ENCODE measurements at regions not wholly inside any gene's neighbourhood (a gene's known extent, or its start where the extent isn't known, plus 50 kb on each side); places are given as distances from the start of the nearest gene placed in this dataset.

DNA sequence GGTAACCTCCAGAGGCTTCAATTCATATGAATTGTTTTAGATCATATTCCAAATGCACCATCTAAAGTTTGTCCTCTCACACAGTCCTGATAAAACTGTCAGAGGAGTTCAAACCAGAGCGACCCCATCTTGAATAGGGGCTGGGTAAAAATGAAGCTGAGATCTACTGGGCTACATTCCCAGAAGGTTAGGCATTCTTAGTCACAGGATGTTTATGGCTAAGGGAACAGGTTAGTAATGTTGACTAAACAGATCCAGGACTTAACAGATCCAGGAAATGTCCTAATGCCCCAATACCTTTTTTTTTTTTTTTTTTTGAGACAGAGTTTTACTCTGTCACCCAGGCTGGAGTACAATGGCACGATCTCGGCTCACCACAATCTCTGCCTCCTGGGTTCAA lies 192.6 kb upstream of the PRDM9 start:
- no peaks in the 10 kb centered on the region for H3K9me3 ChIP-seq (ENCODE audit: control insufficient read depth in 2 of 2, low read length in 2 of 2)
- H3K27ac ChIP-seq (ENCODE audit: low read length): no peak overlapping the region
- no peak overlapping the region for H3K4me3 ChIP-seq (ENCODE audit: low read length in 2 of 2)
- H3K9ac ChIP-seq (ENCODE audit: low read length in 2 of 2): no peak overlapping the region
- no peaks in the 10 kb centered on the region for H3K4me1 ChIP-seq (ENCODE audit: control insufficient read depth, insufficient read depth, low read length)
- no peaks in the 10 kb centered on the region for H3K27me3 ChIP-seq (ENCODE audit: control insufficient read depth in 1 of 2, insufficient read depth in 2 of 2, low read length in 2 of 2)
- H3K36me3 ChIP-seq (ENCODE audit: control insufficient read depth in 2 of 2, insufficient read depth in 2 of 2, low read length in 2 of 2): no peaks in the 10 kb centered on the region

DNA sequence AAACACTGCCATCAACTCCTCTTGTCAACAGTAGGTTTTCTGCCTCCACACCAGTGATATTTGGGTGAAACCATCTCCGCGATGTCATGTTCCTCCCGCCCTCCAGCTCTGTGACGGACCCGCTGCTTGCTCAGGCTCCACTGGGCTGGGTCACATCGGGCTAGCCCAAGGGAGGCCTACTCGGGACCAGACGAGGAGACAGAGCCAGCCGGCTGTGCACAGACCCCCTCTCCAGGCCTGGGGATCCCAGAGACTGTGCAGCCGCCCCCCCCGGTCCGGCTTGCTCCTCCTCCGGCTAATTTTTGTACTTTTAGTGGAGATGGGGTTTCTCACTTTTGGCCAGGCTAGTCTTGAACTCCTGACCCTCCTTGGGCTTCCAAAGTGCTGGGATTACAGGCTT lies 202.4 kb upstream of the PRDM9 start:
- Histone ChIP-seq H3K4me3 (ENCODE audit: low read length in 2 of 2) (no peak overlapping the region), H3K27ac (ENCODE audit: low read length) (no peak overlapping the region), H3K9me3 (ENCODE audit: control insufficient read depth in 2 of 2, low read length in 2 of 2) (no peaks in the 10 kb centered on the region)

DNA sequence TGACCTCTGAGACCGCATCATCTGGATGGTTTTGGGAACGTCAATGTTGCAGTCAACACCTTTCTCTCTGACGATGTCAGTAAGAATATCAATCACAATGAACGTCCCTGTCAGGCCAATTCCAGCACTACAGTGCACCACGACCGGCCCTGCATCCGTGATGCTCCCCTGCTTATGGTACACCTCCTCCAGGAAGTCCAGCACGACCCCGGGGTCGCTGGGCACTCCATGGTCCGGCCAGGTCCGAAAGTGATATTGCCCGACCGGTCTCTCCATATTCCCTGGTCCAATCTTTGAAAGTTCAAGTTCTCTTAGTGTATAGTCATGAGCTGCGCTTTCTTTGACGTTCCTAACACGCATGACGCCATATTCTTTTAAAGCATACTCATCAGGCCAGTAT lies 203.6 kb upstream of the PRDM9 start:
- Histone ChIP-seq H3K4me3 (ENCODE audit: low read length in 2 of 2) (no peak overlapping the region), H3K27ac (ENCODE audit: low read length) (no peak overlapping the region), H3K27me3 (ENCODE audit: control insufficient read depth in 1 of 2, insufficient read depth in 2 of 2, low read length in 2 of 2) (no peaks in the 10 kb centered on the region), H3K9ac (ENCODE audit: low read length in 2 of 2) (no peak overlapping the region), H3K36me3 (ENCODE audit: control insufficient read depth in 2 of 2, insufficient read depth in 2 of 2, low read length in 2 of 2) (no peaks in the 10 kb centered on the region), H3K9me3 (ENCODE audit: control insufficient read depth in 2 of 2, low read length in 2 of 2) (no peaks in the 10 kb centered on the region), H3K4me1 (ENCODE audit: control insufficient read depth, insufficient read depth, low read length) (no peaks in the 10 kb centered on the region)

More for the DNA sequence above, 202.4 kb upstream of the PRDM9 start:
- H3K9ac ChIP-seq (ENCODE audit: low read length in 2 of 2): no peak overlapping the region
- no peaks in the 10 kb centered on the region for H3K4me1 ChIP-seq (ENCODE audit: control insufficient read depth, insufficient read depth, low read length)
- H3K36me3 ChIP-seq (ENCODE audit: control insufficient read depth in 2 of 2, insufficient read depth in 2 of 2, low read length in 2 of 2): no peaks in the 10 kb centered on the region
- no peaks in the 10 kb centered on the region for H3K27me3 ChIP-seq (ENCODE audit: control insufficient read depth in 1 of 2, insufficient read depth in 2 of 2, low read length in 2 of 2)

DNA sequence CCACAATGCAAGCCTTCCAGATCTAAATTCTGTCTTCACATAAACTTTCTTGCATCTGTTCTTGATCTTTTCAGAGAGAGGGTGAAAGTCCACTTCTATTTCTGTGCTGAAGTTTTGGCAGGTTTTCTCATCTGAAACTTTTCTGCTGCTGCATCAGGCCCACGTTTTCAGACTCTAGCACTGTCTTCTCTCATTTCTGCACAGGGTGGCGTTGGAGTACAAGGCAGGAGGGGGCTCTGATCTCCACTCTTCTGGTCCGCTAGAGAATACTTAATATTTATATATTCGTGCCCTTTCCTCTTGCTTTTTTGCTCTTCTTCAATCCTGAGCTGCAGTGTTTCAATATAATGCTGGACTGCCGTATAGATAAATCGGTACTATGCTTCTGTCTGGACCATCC lies 204.0 kb upstream of the PRDM9 start:
- no peak overlapping the region for H3K4me3 ChIP-seq (ENCODE audit: low read length in 2 of 2)
- H3K27me3 ChIP-seq (ENCODE audit: control insufficient read depth in 1 of 2, insufficient read depth in 2 of 2, low read length in 2 of 2): no peaks in the 10 kb centered on the region
- no peaks in the 10 kb centered on the region for H3K4me1 ChIP-seq (ENCODE audit: control insufficient read depth, insufficient read depth, low read length)
- H3K9me3 ChIP-seq (ENCODE audit: control insufficient read depth in 2 of 2, low read length in 2 of 2): no peaks in the 10 kb centered on the region
- no peak overlapping the region for H3K27ac ChIP-seq (ENCODE audit: low read length)
- H3K36me3 ChIP-seq (ENCODE audit: control insufficient read depth in 2 of 2, insufficient read depth in 2 of 2, low read length in 2 of 2): no peaks in the 10 kb centered on the region
- H3K9ac ChIP-seq (ENCODE audit: low read length in 2 of 2): no peak overlapping the region

DNA sequence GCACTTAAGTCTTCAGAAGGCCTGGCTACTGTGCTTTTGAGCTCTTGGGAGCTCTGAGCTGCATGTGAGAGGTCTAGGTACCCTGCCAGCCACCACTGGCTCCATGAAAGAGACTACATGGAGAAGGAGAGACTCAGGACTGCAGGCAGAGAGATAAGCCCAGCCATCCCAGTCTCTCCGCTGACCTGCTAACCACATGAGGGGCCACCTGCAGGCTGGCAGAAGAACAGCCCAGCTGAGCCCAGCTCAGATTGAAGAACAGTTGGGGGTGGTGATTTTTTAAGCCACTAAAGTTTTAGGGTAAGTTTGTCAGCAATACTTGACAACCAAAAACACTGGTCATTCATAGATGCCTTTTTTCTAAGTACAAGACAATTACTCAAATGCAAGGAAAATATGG lies 205.0 kb upstream of the PRDM9 start:
- no peaks in the 10 kb centered on the region for H3K9me3 ChIP-seq (ENCODE audit: control insufficient read depth in 2 of 2, low read length in 2 of 2)
- H3K27ac ChIP-seq (ENCODE audit: low read length): no peak overlapping the region
- H3K36me3 ChIP-seq (ENCODE audit: control insufficient read depth in 2 of 2, insufficient read depth in 2 of 2, low read length in 2 of 2): no peaks in the 10 kb centered on the region
- no peak overlapping the region for H3K9ac ChIP-seq (ENCODE audit: low read length in 2 of 2)
- H3K27me3 ChIP-seq (ENCODE audit: control insufficient read depth in 1 of 2, insufficient read depth in 2 of 2, low read length in 2 of 2): no peaks in the 10 kb centered on the region
- H3K4me3 ChIP-seq (ENCODE audit: low read length in 2 of 2): no peak overlapping the region
- H3K4me1 ChIP-seq (ENCODE audit: control insufficient read depth, insufficient read depth, low read length): no peaks in the 10 kb centered on the region

DNA sequence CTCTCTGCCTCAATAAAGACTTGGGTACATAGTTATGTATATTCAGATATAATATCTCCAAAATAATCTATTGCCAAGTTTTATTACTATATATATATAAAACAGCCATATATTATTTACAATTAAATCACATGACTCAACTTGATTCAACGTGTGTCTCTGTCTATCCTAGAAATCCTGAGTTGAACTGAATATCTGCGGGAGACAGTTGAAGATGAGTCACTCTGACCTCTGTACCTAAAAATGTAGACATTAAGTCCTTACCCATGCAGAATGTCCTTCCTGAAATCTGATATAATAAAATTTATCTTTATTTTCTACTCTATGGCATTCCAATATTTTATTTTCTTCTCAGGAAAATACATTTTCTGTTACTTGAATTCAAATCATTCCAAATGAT lies 218.2 kb upstream of the PRDM9 start:
- Histone ChIP-seq H3K9ac (ENCODE audit: low read length in 2 of 2) (no peak overlapping the region), H3K4me1 (ENCODE audit: control insufficient read depth, insufficient read depth, low read length) (no peaks in the 10 kb centered on the region), H3K27me3 (ENCODE audit: control insufficient read depth in 1 of 2, insufficient read depth in 2 of 2, low read length in 2 of 2) (no peaks in the 10 kb centered on the region), H3K36me3 (ENCODE audit: control insufficient read depth in 2 of 2, insufficient read depth in 2 of 2, low read length in 2 of 2) (no peaks in the 10 kb centered on the region), H3K9me3 (ENCODE audit: control insufficient read depth in 2 of 2, low read length in 2 of 2) (no peaks in the 10 kb centered on the region), H3K27ac (ENCODE audit: low read length) (no peak overlapping the region), H3K4me3 (ENCODE audit: low read length in 2 of 2) (no peak overlapping the region)

DNA sequence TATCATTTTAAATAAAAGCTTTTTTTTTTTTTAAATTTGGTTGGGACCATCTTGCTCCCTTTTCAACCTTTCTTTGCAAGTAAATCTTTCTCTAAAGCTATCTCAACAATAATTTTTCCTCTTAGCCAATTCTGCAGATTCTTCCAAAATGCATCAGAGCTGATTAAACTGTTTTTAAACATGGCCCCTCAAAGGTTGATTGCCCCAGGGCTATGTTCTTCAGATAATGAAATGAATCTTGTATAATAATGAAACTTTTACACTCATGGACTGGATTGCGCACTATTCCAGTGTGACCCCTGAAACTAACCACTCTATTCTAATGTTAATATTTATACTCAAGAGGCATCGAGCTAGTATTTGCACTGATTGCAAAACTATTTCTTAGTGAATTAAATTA lies 222.8 kb upstream of the PRDM9 start:
- Histone ChIP-seq H3K4me1 (ENCODE audit: control insufficient read depth, insufficient read depth, low read length) (no peaks in the 10 kb centered on the region), H3K27me3 (ENCODE audit: control insufficient read depth in 1 of 2, insufficient read depth in 2 of 2, low read length in 2 of 2) (no peaks in the 10 kb centered on the region), H3K36me3 (ENCODE audit: control insufficient read depth in 2 of 2, insufficient read depth in 2 of 2, low read length in 2 of 2) (no peaks in the 10 kb centered on the region), H3K27ac (ENCODE audit: low read length) (no peak overlapping the region), H3K9me3 (ENCODE audit: control insufficient read depth in 2 of 2, low read length in 2 of 2) (no peaks in the 10 kb centered on the region), H3K9ac (ENCODE audit: low read length in 2 of 2) (no peak overlapping the region), H3K4me3 (ENCODE audit: low read length in 2 of 2) (no peak overlapping the region)

DNA sequence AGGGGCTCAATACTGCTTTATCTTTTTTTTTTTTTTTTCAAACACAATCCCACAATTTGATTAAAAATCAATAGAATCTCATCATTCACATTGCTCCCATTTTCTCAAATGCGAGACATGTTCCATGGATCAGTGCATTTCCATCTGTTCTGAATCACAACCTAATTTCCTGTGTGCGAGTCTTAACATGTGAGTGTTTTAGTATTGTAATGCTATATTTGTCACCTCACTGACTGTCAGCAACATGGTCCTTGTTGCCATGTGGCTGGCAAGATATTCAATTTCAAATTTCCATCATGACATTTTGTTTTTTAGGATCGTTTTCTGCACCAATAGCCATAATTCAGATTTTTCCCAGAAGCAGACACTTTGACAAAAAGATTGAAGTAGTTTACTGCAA lies 233.2 kb upstream of the PRDM9 start:
- Histone ChIP-seq H3K27me3 (ENCODE audit: control insufficient read depth in 1 of 2, insufficient read depth in 2 of 2, low read length in 2 of 2) (no peaks in the 10 kb centered on the region), H3K9ac (ENCODE audit: low read length in 2 of 2) (no peak overlapping the region), H3K27ac (ENCODE audit: low read length) (no peak overlapping the region), H3K4me3 (ENCODE audit: low read length in 2 of 2) (no peak overlapping the region), H3K36me3 (ENCODE audit: control insufficient read depth in 2 of 2, insufficient read depth in 2 of 2, low read length in 2 of 2) (no peaks in the 10 kb centered on the region), H3K4me1 (ENCODE audit: control insufficient read depth, insufficient read depth, low read length) (no peaks in the 10 kb centered on the region), H3K9me3 (ENCODE audit: control insufficient read depth in 2 of 2, low read length in 2 of 2) (no peaks in the 10 kb centered on the region)

DNA sequence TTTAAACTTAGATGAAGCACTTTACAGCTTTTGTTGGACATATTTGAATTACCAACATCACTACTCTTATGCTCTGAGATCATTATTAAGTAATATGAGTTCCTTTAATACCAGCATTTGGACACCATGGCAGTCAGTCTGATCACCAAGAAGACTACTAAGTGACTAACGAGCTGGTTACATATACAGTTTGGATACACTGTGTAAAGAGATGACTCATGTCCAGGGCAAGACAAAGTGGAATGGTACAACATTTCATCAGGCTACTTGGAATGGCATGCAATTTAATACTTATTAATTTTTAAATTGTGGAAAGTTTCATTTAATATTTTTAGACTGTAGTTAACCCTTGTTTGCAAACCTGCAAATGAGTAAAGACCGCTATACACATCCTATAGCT lies 237.4 kb upstream of the PRDM9 start:
- H3K27me3 ChIP-seq (ENCODE audit: control insufficient read depth in 1 of 2, insufficient read depth in 2 of 2, low read length in 2 of 2): no peaks in the 10 kb centered on the region
- no peak overlapping the region for H3K9ac ChIP-seq (ENCODE audit: low read length in 2 of 2)
- no peaks in the 10 kb centered on the region for H3K4me1 ChIP-seq (ENCODE audit: control insufficient read depth, insufficient read depth, low read length)
- H3K4me3 ChIP-seq (ENCODE audit: low read length in 2 of 2): no peak overlapping the region
- H3K36me3 ChIP-seq (ENCODE audit: control insufficient read depth in 2 of 2, insufficient read depth in 2 of 2, low read length in 2 of 2): no peaks in the 10 kb centered on the region
- no peaks in the 10 kb centered on the region for H3K9me3 ChIP-seq (ENCODE audit: control insufficient read depth in 2 of 2, low read length in 2 of 2)
- no peak overlapping the region for H3K27ac ChIP-seq (ENCODE audit: low read length)

DNA sequence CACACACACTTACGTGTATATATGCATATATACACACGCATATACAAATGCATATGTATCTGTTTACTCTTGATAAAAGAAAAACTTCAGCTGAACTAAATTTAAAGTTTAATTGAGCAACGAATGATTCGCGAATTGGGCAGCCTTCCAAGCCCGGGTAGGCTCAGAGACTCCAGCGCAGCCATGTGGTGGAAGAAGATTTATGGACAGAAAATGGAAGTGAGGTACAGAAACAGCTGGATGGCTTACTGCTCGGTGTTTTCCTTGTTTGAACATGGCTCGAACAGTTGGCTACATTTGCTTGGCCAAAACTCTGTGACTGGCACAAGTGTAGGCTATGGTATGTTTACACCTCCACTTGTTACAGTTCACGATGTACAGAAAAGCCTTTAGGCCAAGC lies 239.3 kb upstream of the PRDM9 start:
- H3K36me3 ChIP-seq (ENCODE audit: control insufficient read depth in 2 of 2, insufficient read depth in 2 of 2, low read length in 2 of 2): no peaks in the 10 kb centered on the region
- no peaks in the 10 kb centered on the region for H3K27me3 ChIP-seq (ENCODE audit: control insufficient read depth in 1 of 2, insufficient read depth in 2 of 2, low read length in 2 of 2)
- no peaks in the 10 kb centered on the region for H3K9me3 ChIP-seq (ENCODE audit: control insufficient read depth in 2 of 2, low read length in 2 of 2)
- H3K4me3 ChIP-seq (ENCODE audit: low read length in 2 of 2): no peak overlapping the region
- no peak overlapping the region for H3K27ac ChIP-seq (ENCODE audit: low read length)
- H3K9ac ChIP-seq (ENCODE audit: low read length in 2 of 2): no peak overlapping the region
- no peaks in the 10 kb centered on the region for H3K4me1 ChIP-seq (ENCODE audit: control insufficient read depth, insufficient read depth, low read length)

DNA sequence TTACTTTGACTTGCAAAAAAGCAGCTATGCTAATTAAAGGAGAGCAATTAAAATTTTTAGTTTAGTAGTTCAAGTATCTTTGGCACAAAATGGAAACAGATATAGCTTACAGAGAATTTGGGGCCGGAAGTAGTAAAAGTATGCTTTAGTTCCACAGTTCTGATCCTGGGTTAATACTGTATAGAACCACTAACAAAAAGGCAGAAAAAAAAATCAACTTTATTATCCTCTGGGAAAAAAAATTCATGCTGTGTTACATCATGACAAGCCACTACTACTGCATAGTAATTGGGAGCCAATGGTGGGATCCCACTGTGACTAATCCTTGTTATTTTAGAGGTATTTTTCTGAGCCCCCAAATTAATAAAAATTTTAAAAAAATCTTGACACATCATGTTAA lies 246.8 kb upstream of the PRDM9 start:
- H3K9me3 ChIP-seq (ENCODE audit: control insufficient read depth in 2 of 2, low read length in 2 of 2): no peaks in the 10 kb centered on the region

DNA sequence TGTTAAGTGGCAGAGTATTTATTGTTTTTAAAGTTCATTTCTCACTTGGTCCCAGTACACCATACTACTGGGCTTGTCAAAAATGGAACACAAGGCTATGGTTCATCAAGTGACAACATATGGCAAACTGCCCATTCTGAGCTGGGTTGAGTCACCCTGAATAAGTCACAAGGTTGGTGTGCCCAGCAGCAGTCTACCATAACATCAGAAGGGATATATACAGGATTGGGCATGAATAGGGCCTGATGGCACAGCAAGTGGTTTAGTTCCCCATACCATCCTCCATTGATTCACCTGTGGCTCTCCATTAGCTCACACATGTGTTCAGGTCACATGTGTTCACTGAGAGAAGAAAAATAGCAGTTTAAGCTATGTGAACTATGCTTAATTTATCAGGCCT lies 249.8 kb upstream of the PRDM9 start:
- H3K9ac ChIP-seq (ENCODE audit: low read length in 2 of 2): no peak overlapping the region
- no peaks in the 10 kb centered on the region for H3K27me3 ChIP-seq (ENCODE audit: control insufficient read depth in 1 of 2, insufficient read depth in 2 of 2, low read length in 2 of 2)
- H3K36me3 ChIP-seq (ENCODE audit: control insufficient read depth in 2 of 2, insufficient read depth in 2 of 2, low read length in 2 of 2): no peaks in the 10 kb centered on the region
- H3K9me3 ChIP-seq (ENCODE audit: control insufficient read depth in 2 of 2, low read length in 2 of 2): no peaks in the 10 kb centered on the region
- no peaks in the 10 kb centered on the region for H3K4me1 ChIP-seq (ENCODE audit: control insufficient read depth, insufficient read depth, low read length)
- no peak overlapping the region for H3K4me3 ChIP-seq (ENCODE audit: low read length in 2 of 2)
- H3K27ac ChIP-seq (ENCODE audit: low read length): no peak overlapping the region

More for the DNA sequence above, 246.8 kb upstream of the PRDM9 start:
- Histone ChIP-seq H3K36me3 (ENCODE audit: control insufficient read depth in 2 of 2, insufficient read depth in 2 of 2, low read length in 2 of 2) (no peaks in the 10 kb centered on the region), H3K27ac (ENCODE audit: low read length) (no peak overlapping the region), H3K4me1 (ENCODE audit: control insufficient read depth, insufficient read depth, low read length) (no peaks in the 10 kb centered on the region), H3K9ac (ENCODE audit: low read length in 2 of 2) (no peak overlapping the region), H3K27me3 (ENCODE audit: control insufficient read depth in 1 of 2, insufficient read depth in 2 of 2, low read length in 2 of 2) (no peaks in the 10 kb centered on the region), H3K4me3 (ENCODE audit: low read length in 2 of 2) (no peak overlapping the region)

All from stomach smooth muscle (tissue), 2 donors.